NT2/D1 (cell line): ENCODE measurements at regions not wholly inside any gene's neighbourhood (a gene's known extent, or its start where the extent isn't known, plus 50 kb on each side); places are given as distances from the start of the nearest gene placed in this dataset.

Experiments used
- SUZ12 ChIP-seq: IDR thresholded peaks from 2 replicates; pipeline ENCODE4 v1.6.1; 2011; ENCODE audit not compliant: insufficient read length, insufficient read depth; ENCODE audit errors: extremely low read depth
- YY1 ChIP-seq: IDR thresholded peaks from 2 replicates; pipeline ENCODE4 v1.6.1; 2011; ENCODE audit not compliant: insufficient read length, insufficient read depth
- ZNF274 ChIP-seq: IDR thresholded peaks from 2 replicates; pipeline ENCODE4 v1.6.1; 2011; ENCODE audit warnings: mild to moderate bottlenecking, low read depth, low read length

DNA sequence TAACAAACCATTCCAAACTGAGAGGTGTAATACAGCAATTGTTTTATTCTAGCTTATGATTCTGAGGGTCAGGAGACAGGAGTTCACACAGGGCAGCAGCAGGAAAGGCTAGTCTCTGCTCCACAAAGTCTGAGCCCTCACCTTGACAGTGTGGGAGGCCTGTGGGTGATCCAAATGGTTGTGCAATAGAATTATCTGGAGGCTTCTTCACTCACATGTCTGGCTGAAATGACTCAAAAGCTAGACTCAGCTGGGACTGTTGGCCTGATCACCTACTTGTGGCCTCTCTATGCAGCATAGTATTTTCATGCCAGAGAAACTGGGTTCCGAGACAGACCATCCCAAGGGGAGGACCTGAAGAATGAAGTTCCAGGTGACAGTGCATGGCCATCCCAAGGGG lies 233.9 kb upstream of the UBE2E2 start:
- TF ChIP-seq ZNF274 (no peak), YY1 (no peak), SUZ12 (no peak)
